Esophagus squamous epithelium (tissue), 4 donors: ENCODE measurements at regions not wholly inside any gene's neighbourhood (a gene's known extent, or its start where the extent isn't known, plus 50 kb on each side); places are given as distances from the start of the nearest gene placed in this dataset.

ENCODE experiments used
- POLR2A ChIP-seq, 4 donors: fragments of 450-650 bp; IDR thresholded peaks; one replicate each; pipeline ENCODE4 v1.6.1; 2017; ENCODE audit warnings: antibody characterized with exemption in 4 of 4, mild to moderate bottlenecking in 4 of 4, moderate library complexity in 3 of 4
- TF ChIP-seq, protein P1 (sequence below), 6 experiments: fragments of 450-650 bp in 4 of 6; fragments of 200-600 bp in 2 of 6; sonication (generic) in 2 of 6; IDR thresholded peaks; one replicate each; pipeline ENCODE4 v1.5.1; 2016 to 2019; ENCODE audit warnings: antibody characterized with exemption in 6 of 6, mild to moderate bottlenecking in 4 of 6, moderate library complexity in 4 of 6

DNA sequence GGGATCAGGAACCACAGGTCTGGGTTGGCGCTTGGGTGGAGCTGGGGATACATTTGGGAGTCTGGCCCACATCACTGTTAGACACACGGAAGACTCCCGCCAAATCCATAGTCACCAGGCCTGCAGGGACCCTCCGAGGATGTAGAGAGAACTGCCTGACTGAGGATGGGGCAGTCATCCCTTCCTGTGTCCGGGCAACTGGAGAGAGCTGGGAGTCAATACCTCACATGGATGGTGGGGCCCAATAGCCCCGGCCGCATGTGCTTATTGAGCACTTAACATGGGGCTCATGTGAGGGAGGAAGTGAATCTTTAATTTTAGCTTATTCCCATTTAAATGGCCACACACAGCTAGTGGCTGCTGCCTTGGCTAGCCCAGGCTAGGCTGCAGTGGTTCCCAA, 124.5 kb downstream of the TLR5 start:
- no peak for TF ChIP-seq POLR2A (IDR thresholded peaks at IDR 0.05)
- TF ChIP-seq, protein P1, sequence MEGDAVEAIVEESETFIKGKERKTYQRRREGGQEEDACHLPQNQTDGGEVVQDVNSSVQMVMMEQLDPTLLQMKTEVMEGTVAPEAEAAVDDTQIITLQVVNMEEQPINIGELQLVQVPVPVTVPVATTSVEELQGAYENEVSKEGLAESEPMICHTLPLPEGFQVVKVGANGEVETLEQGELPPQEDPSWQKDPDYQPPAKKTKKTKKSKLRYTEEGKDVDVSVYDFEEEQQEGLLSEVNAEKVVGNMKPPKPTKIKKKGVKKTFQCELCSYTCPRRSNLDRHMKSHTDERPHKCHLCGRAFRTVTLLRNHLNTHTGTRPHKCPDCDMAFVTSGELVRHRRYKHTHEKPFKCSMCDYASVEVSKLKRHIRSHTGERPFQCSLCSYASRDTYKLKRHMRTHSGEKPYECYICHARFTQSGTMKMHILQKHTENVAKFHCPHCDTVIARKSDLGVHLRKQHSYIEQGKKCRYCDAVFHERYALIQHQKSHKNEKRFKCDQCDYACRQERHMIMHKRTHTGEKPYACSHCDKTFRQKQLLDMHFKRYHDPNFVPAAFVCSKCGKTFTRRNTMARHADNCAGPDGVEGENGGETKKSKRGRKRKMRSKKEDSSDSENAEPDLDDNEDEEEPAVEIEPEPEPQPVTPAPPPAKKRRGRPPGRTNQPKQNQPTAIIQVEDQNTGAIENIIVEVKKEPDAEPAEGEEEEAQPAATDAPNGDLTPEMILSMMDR (IDR thresholded peaks at IDR 0.05) = no peak
